ENCODE measurements at regions not wholly inside any gene's neighbourhood (a gene's known extent, or its start where the extent isn't known, plus 50 kb on each side); places are given as distances from the start of the nearest gene placed in this dataset.

GRCh38 chr6:40037271-40037670, 103.0 kb upstream of the MOCS1 start:
- H3K4me3 Mint-ChIP-seq = no peak overlapping the region
- no peaks in the 10 kb centered on the region; the same call in 1 of the 2 replicates for H3K36me3 Mint-ChIP-seq (ENCODE audit: low read depth)
- peaks cover 3% of the 10 kb centered on the region; the same call in 1 of the 2 replicates for H3K27me3 Mint-ChIP-seq (ENCODE audit: insufficient read depth)
- H3K4me1 Mint-ChIP-seq (ENCODE audit: low read depth) = no peaks in the 10 kb centered on the region
- DNase-seq = no peak
- no peak for TF ChIP-seq CTCF (IDR thresholded peaks at IDR 0.05)
- no peak overlapping the region for H3K27ac Mint-ChIP-seq
- H3K9me3 Mint-ChIP-seq = peaks cover 50% of the 10 kb centered on the region

GRCh38 chr6:40036186-40036585, 101.9 kb upstream of the MOCS1 start:
- H3K9me3 Mint-ChIP-seq = peaks cover 51% of the 10 kb centered on the region
- no peak overlapping the region for H3K4me3 Mint-ChIP-seq
- H3K4me1 Mint-ChIP-seq (ENCODE audit: low read depth) = no peaks in the 10 kb centered on the region
- no peak for TF ChIP-seq CTCF (IDR thresholded peaks at IDR 0.05)
- H3K27ac Mint-ChIP-seq = no peak overlapping the region
- DNase-seq = no peak
- H3K36me3 Mint-ChIP-seq (ENCODE audit: low read depth) = no peaks in the 10 kb centered on the region; the same call in 1 of the 2 replicates
- H3K27me3 Mint-ChIP-seq (ENCODE audit: insufficient read depth) = no peaks in the 10 kb centered on the region

- Mint-ChIP-seq H3K4me1 (ENCODE audit: low read depth) (no peaks in the 10 kb centered on the region), H3K9me3 (peaks cover 34% of the 10 kb centered on the region), H3K27ac (no peak overlapping the region), H3K36me3 (ENCODE audit: low read depth) (no peaks in the 10 kb centered on the region; the same call in 1 of the 2 replicates), H3K27me3 (ENCODE audit: insufficient read depth) (no peaks in the 10 kb centered on the region), H3K4me3 (no peak overlapping the region)
- TF ChIP-seq CTCF (IDR thresholded peaks at IDR 0.05) = no peak
- DNase-seq = no peak
Measured at GRCh38 chr6:40028449-40028848, 94.2 kb upstream of the MOCS1 start.

GRCh38 chr6:40022867-40023266, 88.6 kb upstream of the MOCS1 start:
- no peaks in the 10 kb centered on the region for H3K27me3 Mint-ChIP-seq (ENCODE audit: insufficient read depth)
- peaks cover 45% of the 10 kb centered on the region for H3K9me3 Mint-ChIP-seq
- no peak overlapping the region for H3K27ac Mint-ChIP-seq

GRCh38 chr6:40020166-40020565, 85.9 kb upstream of the MOCS1 start:
- no peak for DNase-seq
- H3K4me1 Mint-ChIP-seq (ENCODE audit: low read depth) = no peaks in the 10 kb centered on the region
- no peak for TF ChIP-seq CTCF (IDR thresholded peaks at IDR 0.05)
- H3K27ac Mint-ChIP-seq = no peak overlapping the region
- no peaks in the 10 kb centered on the region for H3K27me3 Mint-ChIP-seq (ENCODE audit: insufficient read depth)
- no peaks in the 10 kb centered on the region for H3K36me3 Mint-ChIP-seq (ENCODE audit: low read depth)
- peaks cover 58% of the 10 kb centered on the region for H3K9me3 Mint-ChIP-seq
- H3K4me3 Mint-ChIP-seq = no peak overlapping the region

More at GRCh38 chr6:40022867-40023266, 88.6 kb upstream of the MOCS1 start:
- Mint-ChIP-seq H3K4me3 (no peak overlapping the region), H3K36me3 (ENCODE audit: low read depth) (no peaks in the 10 kb centered on the region; the same call in 1 of the 2 replicates), H3K4me1 (ENCODE audit: low read depth) (no peaks in the 10 kb centered on the region)
- DNase-seq = no peak
- TF ChIP-seq CTCF (IDR thresholded peaks at IDR 0.05) = no peak

GRCh38 chr6:40015530-40015929, 81.3 kb upstream of the MOCS1 start:
- Mint-ChIP-seq H3K9me3 (peaks cover 46% of the 10 kb centered on the region), H3K4me1 (ENCODE audit: low read depth) (no peaks in the 10 kb centered on the region), H3K27ac (no peak overlapping the region), H3K27me3 (ENCODE audit: insufficient read depth) (no peaks in the 10 kb centered on the region), H3K4me3 (no peak overlapping the region), H3K36me3 (ENCODE audit: low read depth) (no peaks in the 10 kb centered on the region)
- no peak for TF ChIP-seq CTCF (IDR thresholded peaks at IDR 0.05)
- DNase-seq = no peak
